GM12878 (cell line): ENCODE measurements at regions not wholly inside any gene's neighbourhood (a gene's known extent, or its start where the extent isn't known, plus 50 kb on each side); places are given as distances from the start of the nearest gene placed in this dataset.

Experiments
- ATAC-seq: fragments of 200-7000 bp; cut with Tn5 transposase; 3 replicates; pipeline ENCODE4 v1.9.1; 2020; ENCODE audit warnings: mild to moderate bottlenecking, moderate library complexity
- BruUV-seq: library from RNA; stranded (reverse); fragments of 400-500 nt; replicated peaks from 2 replicates; lab custom pipeline; 2021; lab: Mats Ljungman, UMichigan
- CTCF ChIA-PET: fragments of 300-600 bp; sonication (Branson Sonifier 250); formaldehyde crosslinking; extraction: SDS; loops from one replicate; lab custom pipeline; 2021; ENCODE audit warnings: inconsistent platforms; lab: Yijun Ruan, JAX
- POLR2A ChIA-PET: fragments of 350-600 bp; formaldehyde crosslinking; extraction: SDS; loops from one replicate; lab custom pipeline; 2021; ENCODE audit warnings: inconsistent platforms; lab: Charles Lee
- RAD21 ChIA-PET: fragments of 300-600 bp; sonication (Branson Sonifier 250); formaldehyde crosslinking; loops from one replicate; lab custom pipeline; 2023; ENCODE audit warnings: antibody characterized with exemption; ENCODE audit not compliant: unreplicated experiment; lab: Charles Lee
- SMC1A ChIA-PET: fragments of 300-600 bp; sonication (Branson Sonifier 250); formaldehyde crosslinking; loops from one replicate; lab custom pipeline; 2023; ENCODE audit not compliant: unreplicated experiment, uncharacterized antibody; lab: Charles Lee
- DNase-seq: peaks from one replicate; pipeline ENCODE4 v3.0.0-alpha.2; 2011; ENCODE audit warnings: low read depth, low spot score
- FAIRE-seq: peaks from 3 replicates; lab custom pipeline; 2011; peaks lifted over from hg19 to GRCh38; lab: Jason Lieb, UNC
- H2AFZ ChIP-seq: 2 replicates; pipeline ENCODE4 v1.6.0; 2011; ENCODE audit warnings: low read depth, low read length, control low read depth; ENCODE audit not compliant: control insufficient read depth
- H3K27ac ChIP-seq: 2 replicates; pipeline ENCODE4 v1.5.1; 2011; ENCODE audit warnings: control low read depth; ENCODE audit not compliant: control insufficient read depth, insufficient read depth
- H3K27me3 ChIP-seq, 2 experiments: replicated peaks in 1 of 2; 2 replicates each; pipeline versions ENCODE4 v1.6.0 to v1.6.1; 2011; ENCODE audit warnings: low read length in 1 of 2; ENCODE audit not compliant: control insufficient read depth in 2 of 2, insufficient read depth in 2 of 2
- H3K36me3 ChIP-seq, 2 experiments: 2 replicates each; pipeline ENCODE4 v1.5.1; 2011; ENCODE audit warnings: low read length in 1 of 2; ENCODE audit not compliant: control insufficient read depth in 2 of 2, insufficient read depth in 2 of 2
- H3K4me1 ChIP-seq: 2 replicates; pipeline ENCODE4 v1.6.1; 2011; ENCODE audit warnings: mild to moderate bottlenecking, low read length, moderate library complexity, mixed read lengths; ENCODE audit not compliant: control insufficient read depth, insufficient read depth
- H3K4me2 ChIP-seq: 2 replicates; pipeline ENCODE4 v1.6.0; 2011; ENCODE audit warnings: control low read depth; ENCODE audit not compliant: control insufficient read depth, insufficient read depth
- H3K4me3 ChIP-seq: fragments of 200-600 bp; sonication (generic); 2 replicates; pipeline ENCODE4 v1.5.1; 2016
- H3K79me2 ChIP-seq: 2 replicates; pipeline ENCODE4 v1.6.0; 2011; ENCODE audit warnings: low read length; ENCODE audit not compliant: control insufficient read depth, insufficient read depth
- H3K9ac ChIP-seq: 2 replicates; pipeline ENCODE4 v1.8.0; 2011; ENCODE audit warnings: low read length, control low read depth, mixed read lengths; ENCODE audit not compliant: control insufficient read depth, insufficient read depth
- H3K9me3 ChIP-seq: replicated peaks from 3 replicates; pipeline ENCODE4 v1.5.1; 2011; ENCODE audit warnings: mild to moderate bottlenecking, low read length; ENCODE audit not compliant: control insufficient read depth, insufficient read depth
- H4K20me1 ChIP-seq: 2 replicates; pipeline ENCODE4 v1.6.0; 2011; ENCODE audit not compliant: control insufficient read depth, insufficient read depth
- BACH1 ChIP-seq: fragments of 450-650 bp; IDR thresholded peaks from 2 replicates; pipeline ENCODE4 v1.6.1; 2017; ENCODE audit warnings: mild to moderate bottlenecking, borderline replicate concordance
- IKZF2 ChIP-seq, 2 experiments: fragments of 450-650 bp; IDR thresholded peaks; 2 replicates each; pipeline ENCODE4 v1.6.1; 2017; ENCODE audit warnings: mild to moderate bottlenecking in 2 of 2, moderate library complexity in 2 of 2
- MEF2B ChIP-seq: fragments of 450-650 bp; IDR thresholded peaks from 2 replicates; pipeline ENCODE4 v1.6.1; 2018; ENCODE audit warnings: mild to moderate bottlenecking, moderate library complexity; ENCODE audit not compliant: partially characterized antibody, poor library complexity, severe bottlenecking
- WGBS: methylation state at CpG from one replicate; pipeline ENCODE4 v1.1.6; 2016; ENCODE audit warnings: low lambda C conversion rate; ENCODE audit not compliant: insufficient replicate concordance, insufficient coverage; ENCODE audit errors: missing lambda C conversion rate; 5-methylcytosine and 5-hydroxymethylcytosine counted together
- in situ Hi-C: fragments of 300-500 bp; cut with MboI; formaldehyde crosslinking; loops from 9 replicates; pipeline ENCODE4 v1.14.3; 2018; ENCODE audit warnings: mixed read lengths
- intact Hi-C: fragments of 100-400 bp; cut with micrococcal nuclease; formaldehyde crosslinking; loops from one replicate; pipeline ENCODE4 v1.14.2; 2022; ENCODE audit not compliant: unreplicated experiment

DNA sequence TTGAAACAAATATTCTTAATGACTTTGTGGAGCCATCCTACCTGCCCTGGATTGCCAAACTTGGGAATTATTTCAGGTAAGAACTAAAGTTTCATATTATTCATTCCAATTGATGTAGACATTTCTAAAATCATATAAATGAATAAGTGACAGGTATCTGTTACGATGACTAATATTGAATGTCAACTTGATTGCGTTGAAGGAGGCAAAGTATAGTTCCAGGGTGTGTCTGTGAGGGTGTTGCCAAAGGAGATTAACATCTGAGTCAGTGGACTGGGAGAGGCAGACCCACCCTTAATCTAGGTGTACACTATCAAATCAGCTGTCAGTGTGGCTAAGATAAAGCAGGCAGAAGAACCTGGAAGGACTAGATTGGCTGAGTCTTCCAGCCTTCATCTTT, 1688.4 kb upstream of the CDH9 start:
- Histone ChIP-seq H3K9me3 (no peaks in the 10 kb centered on the region), H3K36me3 (no peaks in the 10 kb centered on the region)
- SMC1A ChIA-PET, result no interaction called here
- no peak for FAIRE-seq
- intact Hi-C loops, result no loop called here
- RAD21 ChIA-PET, result no interaction called here
- TF ChIP-seq MEF2B, result no peak
- TF ChIP-seq, all 136 proteins: peak for 0
- ChIA-PET CTCF (interaction anchor here (0.6 kb wide), 1 partner anchor 39 kb away, joined by 3 read pairs; no protein-coding TSS in a partner anchor), POLR2A (no interaction called here)
- Histone ChIP-seq H3K4me1 (no peaks in the 10 kb centered on the region), H3K79me2 (no peaks in the 10 kb centered on the region), H4K20me1 (no peaks in the 10 kb centered on the region), H3K4me2 (no peak overlapping the region), H2AFZ (no peak overlapping the region), H3K9ac (no peak overlapping the region), H3K27ac (no peak overlapping the region), H3K4me3 (no peak overlapping the region), H3K27me3 (no peaks in the 10 kb centered on the region)
- ATAC-seq (no peak), DNase-seq (no peak)
- in situ Hi-C loops, result no loop called here
- 22% methylated on average over 2 of the region's 2 CpGs for WGBS
- BruUV-seq, result no TSS peak

DNA sequence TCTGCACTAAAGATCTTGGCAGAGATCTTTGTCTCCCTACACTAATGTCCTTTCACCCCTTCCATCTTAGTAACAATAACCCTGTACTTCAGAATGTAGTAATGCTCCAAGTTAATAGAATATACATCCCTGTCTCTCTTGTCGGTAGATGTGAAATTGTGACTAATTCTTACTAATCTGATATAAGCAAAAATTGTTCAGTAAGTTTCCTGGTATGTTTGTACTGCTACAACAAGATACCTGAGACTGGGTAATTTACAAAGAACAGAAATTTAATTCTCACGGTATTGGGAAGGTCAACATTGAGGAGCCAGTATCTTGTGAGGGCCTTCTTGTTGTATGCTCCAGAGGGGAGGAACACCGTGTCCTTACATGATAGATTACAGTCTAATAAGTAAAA, 1686.6 kb upstream of the CDH9 start:
- ChIA-PET CTCF (no interaction called here), SMC1A (no interaction called here), POLR2A (no interaction called here), RAD21 (no interaction called here)
- in situ Hi-C loops, result no loop called here
- no peak for DNase-seq
- no peaks in the 10 kb centered on the region for H3K79me2 ChIP-seq
- BruUV-seq, result no TSS peak
- no peak for FAIRE-seq
- TF ChIP-seq IKZF2 (IDR thresholded peaks at IDR 0.05) (no peak), BACH1 (no peak)
- H3K4me1 ChIP-seq, result no peaks in the 10 kb centered on the region
- no peak overlapping the region for H3K27ac ChIP-seq
- no peaks in the 10 kb centered on the region for H3K36me3 ChIP-seq
- no peaks in the 10 kb centered on the region for H3K9me3 ChIP-seq
- H3K9ac ChIP-seq, result no peak overlapping the region
- H4K20me1 ChIP-seq, result no peaks in the 10 kb centered on the region
- H3K4me2 ChIP-seq, result no peak overlapping the region
- 28% methylated on average over 3 of the region's 3 CpGs for WGBS
- ATAC-seq, result no peak
- intact Hi-C loops, result no loop called here
- H3K27me3 ChIP-seq, result no peaks in the 10 kb centered on the region
- H3K4me3 ChIP-seq, result no peak overlapping the region
- H2AFZ ChIP-seq, result no peak overlapping the region
